ENCODE measurements at regions not wholly inside any gene's neighbourhood (a gene's known extent, or its start where the extent isn't known, plus 50 kb on each side); places are given as distances from the start of the nearest gene placed in this dataset.
"Not testable (repeated sequence)": the region's sequence is repeated elsewhere in the genome, so short reads cannot be mapped to it uniquely, and the experiment has no call there.

- not testable (repeated sequence) for TF ChIP-seq POLR2AphosphoS5, POLR2A (IDR thresholded peaks at IDR 0.05)
Measured at GRCh38 chr20:29764922-29765610, 1492.4 kb upstream of the DEFB115 start.

Data from prostate gland (tissue), 1 donor.